Activated CD4-positive, alpha-beta T cell treated with anti-CD3 and anti-CD28 coated beads, Interleukin-2, amount 50 U/mL, for 48 hours (primary cell): ENCODE measurements at regions not wholly inside any gene's neighbourhood (a gene's known extent, or its start where the extent isn't known, plus 50 kb on each side); places are given as distances from the start of the nearest gene placed in this dataset.

Source experiments
- DNase-seq, 2 experiments: peaks; one replicate each; pipeline ENCODE4 v3.0.0-alpha.2; 2020

DNA sequence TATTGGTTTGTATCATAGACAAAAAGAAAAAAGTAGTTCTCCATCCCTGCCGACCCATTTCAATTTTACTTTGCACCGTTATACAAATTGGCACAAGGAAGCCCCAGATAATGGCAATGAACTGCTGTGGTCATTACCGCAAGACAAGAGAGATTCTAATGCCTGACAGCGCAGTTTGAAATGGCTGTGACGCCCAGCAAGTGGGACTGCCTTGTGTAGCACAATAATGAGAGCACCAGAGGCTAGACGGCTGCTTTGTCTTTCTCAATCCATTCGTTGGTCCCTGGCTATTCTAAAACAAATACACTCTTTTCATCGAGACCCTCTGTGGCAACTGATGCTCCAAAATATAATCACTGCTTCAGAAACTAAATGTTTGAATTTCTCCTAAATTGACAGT is 192.4 kb upstream of the NEIL3 start:
- no peak for DNase-seq

DNA sequence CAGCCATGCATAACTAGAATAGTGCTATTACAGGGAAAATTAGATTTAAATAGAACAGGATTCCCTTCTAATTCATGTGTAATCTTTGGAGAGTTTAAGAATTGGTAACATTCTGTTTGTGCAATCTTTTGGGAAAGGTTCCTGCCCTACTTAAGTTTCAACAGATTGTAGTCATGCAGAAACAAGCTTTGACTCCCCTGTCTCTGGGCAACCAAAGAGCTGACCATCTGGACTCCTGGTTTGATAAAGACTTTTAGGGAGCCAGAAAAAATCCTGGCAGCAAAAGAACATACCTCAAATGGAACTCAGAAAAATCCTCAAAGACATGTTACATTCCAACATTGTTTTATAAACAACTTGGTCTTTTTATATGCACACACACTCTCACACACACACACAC is 191.1 kb upstream of the NEIL3 start:
- DNase-seq: no peak

DNA sequence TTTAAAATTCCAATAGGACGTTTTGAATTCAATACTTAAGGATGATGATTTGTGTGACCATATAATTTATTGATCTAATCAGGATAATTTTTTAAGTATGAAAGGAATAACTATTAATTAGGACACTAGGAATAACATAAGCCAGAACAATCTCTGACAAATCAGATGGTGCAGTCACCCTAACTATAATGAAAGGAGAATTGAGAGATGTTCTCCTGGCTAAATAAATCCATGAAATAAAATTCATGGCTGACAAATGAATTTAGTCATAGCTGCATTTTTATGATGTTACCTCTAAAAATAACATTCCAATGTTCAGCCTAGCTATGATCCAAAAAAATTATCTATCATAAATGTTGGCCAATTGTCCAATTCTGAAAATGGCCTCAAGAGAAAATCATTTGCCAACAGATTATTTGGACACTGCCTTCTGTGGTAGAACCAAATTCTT is 190.6 kb upstream of the NEIL3 start:
- DNase-seq: no peak

GRCh38 chr4:177119691-177120090 is 190.0 kb upstream of the NEIL3 start:
- DNase-seq: no peak

- no peak for DNase-seq
These were observed 185.9 kb upstream of the NEIL3 start for GRCh38 chr4:177123811-177124210.

DNA sequence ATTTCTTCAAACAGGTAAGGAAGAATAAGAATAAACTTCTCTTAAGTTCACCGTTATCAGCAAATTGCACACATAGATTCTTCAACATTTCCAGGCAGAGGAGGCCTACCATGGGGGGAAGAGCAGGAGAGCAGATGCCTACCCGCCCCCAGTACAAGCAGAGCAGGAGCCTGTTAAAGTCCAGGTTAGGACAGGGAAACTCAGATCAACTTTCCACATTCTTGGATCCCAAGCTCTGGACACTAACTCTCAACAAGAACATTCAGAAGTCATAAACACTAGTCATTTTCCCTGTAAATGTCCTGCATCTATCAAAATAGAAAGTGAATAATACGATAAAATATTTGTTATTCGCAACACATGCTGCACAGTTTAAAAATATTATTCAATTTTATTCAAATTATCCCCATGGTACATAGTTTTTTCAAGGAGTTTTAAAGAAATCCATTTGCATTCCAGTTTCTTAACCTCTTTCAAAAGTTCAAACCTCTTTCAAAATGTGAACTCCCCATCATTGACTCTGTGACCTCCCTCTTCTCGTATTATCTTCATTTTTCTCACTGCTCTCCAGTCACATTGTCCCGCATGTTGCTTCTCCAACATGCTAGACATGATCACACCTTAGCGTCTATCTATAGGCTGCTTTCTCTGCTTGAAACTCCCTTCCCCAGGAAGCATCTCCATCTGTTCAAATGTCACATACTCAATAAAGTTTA is 185.2 kb upstream of the NEIL3 start:
- no peak for DNase-seq

DNA sequence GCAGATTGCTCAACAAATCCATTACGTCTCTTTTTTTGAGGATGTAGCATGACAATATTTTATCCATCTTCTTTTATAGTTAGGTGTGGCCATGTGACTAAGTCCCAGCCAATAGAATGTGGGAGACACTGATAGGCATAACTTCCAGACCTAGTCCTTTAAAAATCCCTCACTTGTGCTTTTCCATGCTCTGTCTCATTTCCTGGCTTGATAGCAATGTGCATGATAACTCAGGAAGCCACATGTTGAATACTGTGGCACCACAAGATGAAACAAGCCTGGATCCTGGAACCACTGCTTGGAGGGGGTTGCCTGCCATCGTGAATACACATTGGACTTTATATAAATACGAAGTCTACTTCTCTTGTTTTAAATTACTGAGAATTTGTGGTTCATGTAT is 184.0 kb upstream of the NEIL3 start:
- no peak for DNase-seq

DNA sequence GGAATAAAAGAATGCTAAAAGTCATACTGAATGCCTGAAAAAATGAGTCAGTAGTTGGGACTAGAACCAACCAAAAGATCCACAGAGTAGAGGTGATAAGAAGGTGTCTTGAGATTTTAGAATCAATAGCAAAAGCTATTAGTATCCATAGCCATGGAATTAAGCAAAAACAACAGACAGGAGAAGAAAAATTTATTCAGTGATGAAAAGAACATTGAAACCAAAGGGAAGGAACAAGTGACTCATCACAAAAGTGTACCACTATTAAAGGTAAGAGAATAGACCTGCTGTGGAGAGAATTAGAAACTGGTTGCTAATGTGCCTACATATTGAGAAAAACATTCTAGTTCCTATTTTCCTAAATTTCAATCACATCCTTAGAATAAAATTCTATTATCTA is 182.0 kb upstream of the NEIL3 start:
- DNase-seq: no peak

- no peak for DNase-seq
These were observed 181.4 kb upstream of the NEIL3 start for GRCh38 chr4:177128306-177128705.

- DNase-seq: no peak
These were observed 177.9 kb upstream of the NEIL3 start for GRCh38 chr4:177131736-177132135.

DNA sequence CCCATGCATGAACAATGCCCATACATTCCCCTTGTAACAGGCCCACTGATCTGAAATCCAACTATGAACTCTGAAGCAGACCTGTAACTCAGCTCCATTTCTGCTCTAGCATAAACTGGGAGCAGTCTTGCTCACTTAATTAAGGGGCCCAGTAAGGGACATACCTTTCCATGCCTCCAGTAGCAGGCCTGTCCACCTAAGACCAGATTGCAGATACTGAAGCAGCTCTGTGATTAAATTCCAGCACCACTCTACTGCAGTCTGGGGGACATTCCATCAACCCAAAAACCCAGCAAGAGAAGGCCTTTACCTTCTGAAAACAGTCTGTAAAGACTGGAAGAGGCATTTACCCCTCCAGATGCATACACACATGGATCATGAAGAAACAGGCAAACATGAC is 162.0 kb upstream of the NEIL3 start:
- no peak for DNase-seq

GRCh38 chr4:177155454-177155853 is 154.2 kb upstream of the NEIL3 start:
- DNase-seq: no peak

DNA sequence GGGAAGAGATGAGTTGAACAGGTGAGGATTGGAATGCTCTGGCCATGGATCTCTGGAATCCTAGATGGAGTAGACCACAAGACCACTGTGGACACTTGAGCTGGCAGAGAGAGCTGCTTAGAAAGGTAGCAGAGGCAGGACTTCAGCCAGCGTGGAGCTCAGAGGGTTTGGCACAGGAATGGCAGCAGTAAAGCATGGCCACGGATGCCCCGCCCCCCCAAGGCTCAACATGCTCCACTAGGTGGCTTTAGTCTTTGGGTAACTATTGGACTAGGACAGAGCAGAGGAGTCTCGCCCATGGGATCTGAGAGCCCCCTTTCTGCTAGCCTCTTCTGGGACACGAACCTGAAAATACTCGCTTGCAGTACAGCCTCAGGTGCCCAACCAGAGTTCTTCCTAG is 150.1 kb upstream of the NEIL3 start:
- no peak for DNase-seq

GRCh38 chr4:177161781-177162180 is 147.9 kb upstream of the NEIL3 start:
- no peak for DNase-seq

- no peak for DNase-seq
These were observed 146.1 kb upstream of the NEIL3 start for GRCh38 chr4:177163532-177163931.

- DNase-seq: no peak
These were observed 138.1 kb upstream of the NEIL3 start for GRCh38 chr4:177171588-177171987.

- no peak for DNase-seq
These were observed 134.2 kb upstream of the NEIL3 start for GRCh38 chr4:177175473-177175872.

- no peak for DNase-seq
These were observed 132.1 kb upstream of the NEIL3 start for GRCh38 chr4:177177541-177178081.

GRCh38 chr4:177178246-177178645 is 131.4 kb upstream of the NEIL3 start:
- DNase-seq: no peak

- no peak for DNase-seq
These were observed 127.5 kb upstream of the NEIL3 start for GRCh38 chr4:177182166-177182565.

DNA sequence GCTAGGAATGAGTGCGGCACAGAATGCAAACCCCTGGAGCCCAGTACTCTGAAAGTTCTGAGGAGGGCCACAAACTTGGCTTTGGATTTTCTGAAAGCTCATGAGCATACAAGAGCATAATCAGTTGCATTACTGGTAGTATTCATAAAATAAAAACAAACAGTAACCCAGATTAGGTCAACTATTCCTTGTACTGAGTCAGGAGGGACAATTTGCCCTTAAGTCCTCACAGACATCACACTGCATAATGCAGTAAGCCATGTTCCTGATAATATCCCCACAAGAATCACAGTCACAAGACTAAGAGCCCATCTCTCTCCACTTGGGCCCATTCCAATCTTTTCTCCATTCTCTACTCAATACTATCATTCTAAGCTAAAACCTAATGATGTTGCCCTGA is 126.9 kb upstream of the NEIL3 start:
- no peak for DNase-seq

DNA sequence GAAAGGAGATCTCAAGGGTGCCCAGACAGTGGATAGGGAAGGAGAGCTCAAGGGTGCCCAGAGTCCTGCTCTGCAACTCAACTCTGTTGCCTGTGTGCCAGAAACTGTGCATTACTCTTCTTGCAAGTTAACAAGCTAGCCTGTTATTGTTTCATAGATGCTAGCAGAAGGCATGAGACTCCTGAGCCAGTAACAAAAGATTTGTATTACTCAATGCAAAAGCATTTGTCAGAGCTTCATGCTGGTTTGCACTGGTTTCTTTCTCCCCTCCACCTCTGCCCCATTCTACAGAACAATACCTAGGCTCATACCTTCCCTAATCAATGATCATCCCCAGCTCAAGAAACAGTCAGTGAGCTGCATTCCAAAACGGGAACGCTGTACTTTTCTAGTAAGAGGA is 124.5 kb upstream of the NEIL3 start:
- DNase-seq: no peak

DNA sequence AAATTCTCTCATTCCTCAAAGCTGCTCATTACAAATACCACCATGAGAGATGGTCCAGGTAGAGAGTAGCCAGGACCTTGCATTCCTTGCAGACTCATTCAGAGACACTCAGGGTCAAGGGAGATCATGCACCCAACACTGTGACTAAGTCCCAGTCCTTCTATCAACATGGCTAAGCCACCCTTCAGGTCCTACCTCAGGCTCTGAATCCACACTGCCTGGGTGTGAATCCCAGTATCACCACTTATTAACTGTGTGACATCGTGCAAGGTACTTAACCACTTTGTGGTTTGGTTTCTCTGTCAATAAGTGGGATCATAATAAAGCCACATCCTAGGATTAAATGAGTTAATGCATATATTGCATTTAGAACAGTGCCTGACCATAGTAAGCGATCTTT is 124.1 kb upstream of the NEIL3 start:
- DNase-seq: no peak

DNA sequence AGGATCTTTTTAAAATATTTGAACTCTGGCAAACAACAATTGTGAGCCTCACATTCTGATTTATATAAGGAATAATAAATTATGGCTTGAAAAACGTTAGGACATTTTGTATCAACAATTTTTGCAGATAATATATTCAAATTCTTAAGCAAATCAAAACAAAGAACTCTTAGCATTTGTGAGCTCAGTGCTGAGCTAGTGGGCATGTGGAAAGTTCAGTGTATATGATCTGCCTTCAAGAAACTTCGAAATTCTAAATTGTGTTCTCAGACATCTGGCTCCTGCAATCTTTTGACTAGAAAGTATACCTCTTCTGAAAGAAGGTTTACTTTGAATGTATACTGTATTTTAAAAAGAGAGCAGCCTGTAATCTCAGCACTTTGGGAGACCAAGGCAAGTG is 122.3 kb upstream of the NEIL3 start:
- no peak for DNase-seq

GRCh38 chr4:177190995-177191580 is 118.6 kb upstream of the NEIL3 start:
- DNase-seq: no peak
